GM12875 (cell line): ENCODE measurements at regions not wholly inside any gene's neighbourhood (a gene's known extent, or its start where the extent isn't known, plus 50 kb on each side); places are given as distances from the start of the nearest gene placed in this dataset.

ENCODE experiments used
- H3K4me3 ChIP-seq: one replicate; pipeline ENCODE4 v1.5.1; 2011; ENCODE audit warnings: low read depth, low read length, control low read depth
- TF ChIP-seq, protein P1 (sequence below): IDR thresholded peaks from 2 replicates; pipeline ENCODE4 v1.5.1; 2011; ENCODE audit warnings: low read depth, mild to moderate bottlenecking, control low read depth, inconsistent platforms, low read length, moderate library complexity, borderline replicate concordance; ENCODE audit not compliant: insufficient read depth

DNA sequence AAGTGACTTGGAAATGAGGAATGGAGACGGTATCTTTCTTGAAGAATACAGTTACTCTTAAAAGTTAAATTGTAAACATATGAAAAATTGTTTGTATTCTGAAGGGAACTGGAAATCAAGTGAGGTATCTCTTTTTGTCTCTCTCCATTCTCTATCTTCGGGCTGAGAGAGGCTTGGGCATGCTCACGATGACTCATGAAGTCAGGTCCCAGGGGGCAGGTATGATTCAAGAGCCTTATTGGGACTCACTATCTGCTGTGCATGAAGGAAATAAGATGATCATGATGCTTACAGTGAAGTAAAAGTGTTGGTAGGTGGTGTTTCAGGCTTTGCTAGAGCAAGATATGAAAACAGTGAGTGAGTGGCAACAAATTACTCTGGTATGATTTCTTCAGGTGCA, 200.4 kb upstream of the PITX2 start:
- no peak overlapping the region for H3K4me3 ChIP-seq
- TF ChIP-seq, protein P1, sequence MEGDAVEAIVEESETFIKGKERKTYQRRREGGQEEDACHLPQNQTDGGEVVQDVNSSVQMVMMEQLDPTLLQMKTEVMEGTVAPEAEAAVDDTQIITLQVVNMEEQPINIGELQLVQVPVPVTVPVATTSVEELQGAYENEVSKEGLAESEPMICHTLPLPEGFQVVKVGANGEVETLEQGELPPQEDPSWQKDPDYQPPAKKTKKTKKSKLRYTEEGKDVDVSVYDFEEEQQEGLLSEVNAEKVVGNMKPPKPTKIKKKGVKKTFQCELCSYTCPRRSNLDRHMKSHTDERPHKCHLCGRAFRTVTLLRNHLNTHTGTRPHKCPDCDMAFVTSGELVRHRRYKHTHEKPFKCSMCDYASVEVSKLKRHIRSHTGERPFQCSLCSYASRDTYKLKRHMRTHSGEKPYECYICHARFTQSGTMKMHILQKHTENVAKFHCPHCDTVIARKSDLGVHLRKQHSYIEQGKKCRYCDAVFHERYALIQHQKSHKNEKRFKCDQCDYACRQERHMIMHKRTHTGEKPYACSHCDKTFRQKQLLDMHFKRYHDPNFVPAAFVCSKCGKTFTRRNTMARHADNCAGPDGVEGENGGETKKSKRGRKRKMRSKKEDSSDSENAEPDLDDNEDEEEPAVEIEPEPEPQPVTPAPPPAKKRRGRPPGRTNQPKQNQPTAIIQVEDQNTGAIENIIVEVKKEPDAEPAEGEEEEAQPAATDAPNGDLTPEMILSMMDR = no peak

DNA sequence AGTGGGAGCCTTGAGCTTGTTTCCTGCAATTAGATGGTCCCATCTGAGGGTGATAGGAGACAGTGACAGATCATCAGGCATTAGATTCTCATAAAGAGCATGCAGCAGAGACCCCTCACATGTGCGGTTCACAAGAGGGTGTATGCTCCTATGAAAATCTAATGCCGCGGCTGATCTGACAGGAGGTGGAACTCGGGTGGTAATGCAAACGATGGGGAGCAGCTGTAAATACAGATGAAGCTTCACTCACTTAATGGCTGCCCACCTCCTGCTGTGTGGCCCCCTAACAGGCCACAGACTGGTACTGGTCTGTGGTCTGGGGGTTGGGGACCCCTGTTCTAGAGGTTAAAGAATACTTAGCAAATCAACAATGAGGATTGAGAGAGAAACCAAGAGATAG, 201.5 kb upstream of the PITX2 start:
- H3K4me3 ChIP-seq = no peak overlapping the region
- TF ChIP-seq, protein P1 = no peak

DNA sequence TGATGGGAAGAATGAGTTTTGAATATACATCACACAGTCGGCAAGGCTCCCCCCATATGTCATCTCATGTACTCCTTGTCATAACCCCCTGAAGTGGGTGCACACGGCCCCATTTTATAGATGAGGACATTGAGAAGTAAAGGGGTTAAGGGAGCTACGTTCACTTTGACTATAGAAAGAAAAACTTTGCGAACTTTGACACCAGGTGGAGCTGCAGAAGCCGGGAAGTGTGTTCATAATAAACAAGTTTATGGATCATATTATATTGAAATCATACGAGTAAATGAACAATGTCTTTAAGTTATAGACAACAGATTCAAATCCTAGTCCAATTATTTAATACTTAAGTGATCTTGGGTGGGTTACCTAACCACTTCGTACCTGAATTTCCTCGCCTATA, 203.8 kb upstream of the PITX2 start:
- H3K4me3 ChIP-seq = no peak overlapping the region
- TF ChIP-seq, protein P1 = no peak

DNA sequence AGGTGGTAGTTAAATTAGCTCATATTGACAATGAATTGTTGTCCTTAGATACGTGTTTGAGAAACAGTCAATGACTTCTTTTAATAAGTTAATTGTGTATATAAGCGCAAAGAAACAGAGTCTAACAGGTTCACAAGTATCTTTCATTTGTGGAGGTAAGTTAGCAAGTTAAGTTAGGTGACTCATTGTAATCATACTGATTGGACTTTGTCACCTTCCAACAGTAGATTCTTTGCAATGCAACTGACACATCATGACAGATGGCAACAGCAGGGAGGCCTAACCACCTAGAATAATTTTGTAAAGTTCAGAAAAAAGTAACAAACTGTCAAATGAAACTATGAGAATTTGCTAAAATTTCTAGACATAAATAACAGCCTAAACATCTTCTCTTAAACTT, 207.6 kb upstream of the PITX2 start:
- TF ChIP-seq, protein P1 = no peak
- H3K4me3 ChIP-seq = no peak overlapping the region

DNA sequence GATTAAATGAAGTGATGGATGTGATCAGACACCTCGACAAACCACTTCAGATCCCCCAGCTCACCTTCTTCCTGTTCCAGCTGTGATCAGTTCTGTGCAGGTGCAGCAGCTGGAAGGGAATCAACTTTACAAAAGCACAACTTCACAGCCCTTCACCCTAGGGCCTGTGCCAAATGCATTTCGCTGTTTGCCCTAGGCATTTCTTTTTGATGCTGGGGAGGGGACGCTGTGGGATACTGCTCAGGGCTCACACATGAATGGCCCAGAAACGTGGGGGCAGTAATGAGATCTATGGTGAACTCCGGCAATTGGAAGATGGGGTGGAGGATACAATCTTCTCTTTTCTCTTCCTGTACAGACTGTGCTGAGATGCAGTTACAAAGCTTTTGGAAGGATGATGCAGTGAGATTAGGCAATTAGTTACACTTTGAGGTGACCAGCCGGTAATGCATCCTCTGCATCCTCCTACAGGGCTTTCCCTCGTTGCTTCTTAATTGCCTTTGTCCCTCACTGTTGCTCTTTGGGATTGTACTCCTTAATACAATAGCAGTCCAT, 215.1 kb upstream of the PITX2 start:
- H3K4me3 ChIP-seq = no peak overlapping the region
- TF ChIP-seq, protein P1 = no peak

DNA sequence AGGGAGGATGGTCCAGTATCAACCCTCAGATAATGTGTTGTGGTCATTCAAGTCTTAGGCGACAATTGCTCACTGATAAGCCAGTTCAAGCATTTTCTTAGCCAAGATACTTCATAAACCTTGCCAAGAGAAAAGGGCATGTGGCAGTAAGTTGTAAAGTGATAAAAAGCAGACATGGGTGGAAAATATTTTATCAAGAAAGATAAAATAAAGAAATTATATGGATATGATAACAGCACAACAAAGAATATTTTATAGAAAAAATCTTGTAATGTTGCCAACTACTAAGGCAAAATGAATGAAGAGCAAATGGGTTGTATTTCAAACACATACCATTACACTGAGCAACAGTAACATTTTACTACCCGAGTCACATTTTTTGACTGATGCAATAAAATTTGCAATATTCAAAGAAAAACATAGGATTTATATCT, 217.4 kb upstream of the PITX2 start:
- H3K4me3 ChIP-seq = no peak overlapping the region
- TF ChIP-seq, protein P1 = no peak

DNA sequence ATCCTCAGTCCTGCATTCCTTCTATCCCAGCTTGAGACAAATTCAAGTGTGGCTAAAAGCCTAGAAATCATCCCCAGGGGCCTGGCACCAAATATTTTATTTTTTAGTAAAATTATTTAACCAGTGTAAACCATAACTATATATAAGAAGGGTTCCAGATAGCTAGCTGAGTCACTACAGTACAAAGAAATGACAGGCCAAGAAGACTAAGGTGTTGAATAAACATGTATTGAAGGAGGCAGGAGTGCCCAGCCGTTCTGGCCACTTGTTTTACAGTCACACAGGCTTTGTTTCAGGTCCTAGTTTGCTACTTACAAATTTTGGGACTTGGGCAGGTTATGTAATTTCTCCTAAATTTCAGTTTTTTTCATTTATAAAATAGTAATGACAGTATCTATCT, 225.9 kb upstream of the PITX2 start:
- TF ChIP-seq, protein P1 = no peak
- no peak overlapping the region for H3K4me3 ChIP-seq
